ENCODE measurements at regions not wholly inside any gene's neighbourhood (a gene's known extent, or its start where the extent isn't known, plus 50 kb on each side); places are given as distances from the start of the nearest gene placed in this dataset.

GRCh38 chr5:77893225-77893860, 117.2 kb upstream of the TBCA start:
- TF ChIP-seq CTCF (conservative IDR thresholded peaks at IDR 0.05; ENCODE audit: low read depth, low read length) (no peak), POLR2A (IDR thresholded peaks at IDR 0.05; ENCODE audit: low read depth, low read length) (no peak), FOS (IDR thresholded peaks at IDR 0.05; ENCODE audit: low read depth, low read length) (peak; percentile 98), MAZ (IDR thresholded peaks at IDR 0.05; ENCODE audit: borderline replicate concordance, low read depth, low read length) (no peak)

Data from IMR-90 (cell line).